K562 (cell line): ENCODE measurements at regions not wholly inside any gene's neighbourhood (a gene's known extent, or its start where the extent isn't known, plus 50 kb on each side); places are given as distances from the start of the nearest gene placed in this dataset.

Experiments
- ATAC-seq: fragments of 200-7000 bp; cut with Tn5 transposase; 3 replicates; pipeline ENCODE4 v1.9.1; 2020; ENCODE audit warnings: moderate library complexity
- BruUV-seq: library from RNA; stranded (reverse); fragments of 400-500 nt; replicated peaks from 2 replicates; lab custom pipeline; 2021; lab: Mats Ljungman, UMichigan
- CTCF ChIA-PET: fragments of 300-600 bp; formaldehyde crosslinking; extraction: SDS; loops from one replicate; lab custom pipeline; 2021; ENCODE audit warnings: low intra/inter-chr PET ratio; lab: Yijun Ruan, JAX
- POLR2A ChIA-PET: fragments of 300-600, 350-650 bp; sonication (Branson Sonifier 250); formaldehyde crosslinking; extraction: SDS; loops from one replicate; lab custom pipeline; 2021; ENCODE audit warnings: antibody characterized with exemption, inconsistent platforms; lab: Yijun Ruan, JAX
- DNase-seq, 4 experiments: peaks; one replicate each; pipeline versions ENCODE4 v3.0.0 to v3.0.0-alpha.2; 2011 to 2018; ENCODE audit warnings: low spot score in 3 of 4, mixed read lengths in 3 of 4; ENCODE audit errors: extremely low read depth in 1 of 4
- FAIRE-seq: peaks from 2 replicates; lab custom pipeline; 2011; peaks lifted over from hg19 to GRCh38; lab: Jason Lieb, UNC
- H2AFZ ChIP-seq: 2 replicates; pipeline ENCODE4 v1.6.0; 2011; ENCODE audit warnings: low read depth, low read length, control low read depth, inconsistent platforms
- H3K27ac ChIP-seq: fragments of 200-600 bp; 3 replicates; pipeline ENCODE4 v1.8.0; 2011; ENCODE audit warnings: low read depth, mild to moderate bottlenecking, control low read depth, inconsistent platforms, low read length, moderate library complexity, mixed read lengths; ENCODE audit errors: extremely low read depth
- H3K27me3 ChIP-seq, 2 experiments: fragments of 300-600 bp in 1 of 2; 2 replicates in 1 of 2; 3 replicates in 1 of 2; pipeline versions ENCODE4 v1.6.0 to v1.8.0; 2011; ENCODE audit warnings: inconsistent platforms in 2 of 2, low read length in 2 of 2, mild to moderate bottlenecking in 1 of 2, mixed read lengths in 1 of 2, moderate library complexity in 1 of 2; ENCODE audit not compliant: control insufficient read depth in 2 of 2, insufficient read depth in 2 of 2
- H3K36me3 ChIP-seq: fragments of 300-600 bp; 3 replicates; pipeline ENCODE4 v1.8.0; 2011; ENCODE audit warnings: mild to moderate bottlenecking, low read length, inconsistent platforms; ENCODE audit not compliant: control insufficient read depth, insufficient read depth
- H3K4me1 ChIP-seq, 2 experiments: fragments of 200-600 bp in 1 of 2; replicated peaks in 1 of 2; 2 replicates in 1 of 2; 3 replicates in 1 of 2; pipeline versions ENCODE4 v1.5.1 to v1.8.0; 2011; ENCODE audit warnings: inconsistent platforms in 2 of 2, low read length in 2 of 2, mild to moderate bottlenecking in 1 of 2, mixed read lengths in 1 of 2, moderate library complexity in 1 of 2; ENCODE audit not compliant: control insufficient read depth in 2 of 2, insufficient read depth in 2 of 2
- H3K4me2 ChIP-seq: 2 replicates; pipeline ENCODE4 v1.6.1; 2011; ENCODE audit warnings: low read length, control low read depth, inconsistent platforms, mixed read lengths; ENCODE audit not compliant: insufficient read depth
- H3K4me3 ChIP-seq: fragments of 200-600 bp; sonication (generic), shearing (Covaris generic); 2 replicates; pipeline ENCODE4 v1.5.1; 2016; ENCODE audit warnings: control low read depth, inconsistent platforms
- H3K79me2 ChIP-seq: fragments of 200-600 bp; 3 replicates; pipeline ENCODE4 v1.8.0; 2011; ENCODE audit warnings: low read length, inconsistent platforms; ENCODE audit not compliant: control insufficient read depth, insufficient read depth
- H3K9ac ChIP-seq, 2 experiments: 2 replicates each; pipeline versions ENCODE4 v1.6.0 to v1.6.1; 2011; ENCODE audit warnings: low read depth in 2 of 2, low read length in 2 of 2, control low read depth in 1 of 2, inconsistent platforms in 1 of 2, mild to moderate bottlenecking in 1 of 2, mixed read lengths in 1 of 2; ENCODE audit not compliant: insufficient read depth in 1 of 2
- H3K9me1 ChIP-seq: one replicate; pipeline ENCODE4 v1.6.0; 2011; ENCODE audit warnings: inconsistent platforms, mild to moderate bottlenecking, low read length, moderate library complexity; ENCODE audit not compliant: control insufficient read depth, insufficient read depth
- H3K9me3 ChIP-seq: replicated peaks from 2 replicates; pipeline ENCODE4 v1.5.1; 2011; ENCODE audit warnings: low read depth, low read length, inconsistent platforms; ENCODE audit not compliant: control insufficient read depth, insufficient read depth
- H4K20me1 ChIP-seq: replicated peaks from 2 replicates; pipeline ENCODE4 v1.6.1; 2011; ENCODE audit warnings: low read length, inconsistent platforms, mixed read lengths; ENCODE audit not compliant: control insufficient read depth, insufficient read depth
- FUS ChIP-seq: fragments of 200-400 bp; formaldehyde crosslinking; optimal IDR thresholded peaks from 2 replicates; pipeline ENCODE3; 2017; ENCODE audit warnings: low read depth, low read length
- HOXB6 ChIP-seq: fragments of 250-450 bp; sonication (Bioruptor Pico); IDR thresholded peaks from 2 replicates; pipeline ENCODE4 v1.5.1; 2022; ENCODE audit warnings: mild to moderate bottlenecking, borderline replicate concordance
- PCBP1 ChIP-seq: fragments of 200-400 bp; formaldehyde crosslinking; IDR thresholded peaks from 2 replicates; pipeline ENCODE4 v1.6.1; 2018; ENCODE audit warnings: mild to moderate bottlenecking, low read depth, low read length; ENCODE audit not compliant: poor library complexity, severe bottlenecking
- RNF219 ChIP-seq: fragments of 250-450 bp; sonication (Bioruptor Pico); IDR thresholded peaks from 2 replicates; pipeline ENCODE4 v1.5.0; 2022; ENCODE audit warnings: mild to moderate bottlenecking
- ZKSCAN8 ChIP-seq: fragments of 200-800 bp; sonication (Bioruptor generic); IDR thresholded peaks from 2 replicates; pipeline ENCODE4 v1.6.1; 2016; ENCODE audit warnings: missing genetic modification characterization, missing compliant biosample characterization
- ZSCAN32 ChIP-seq: fragments of 450-650 bp; formaldehyde crosslinking; IDR thresholded peaks from 2 replicates; pipeline ENCODE4 v1.4.0; 2020; ENCODE audit warnings: mild to moderate bottlenecking, moderate library complexity
- WGBS: fragments of 100-300 bp; shearing (Covaris generic); methylation state at CpG from one replicate; pipeline ENCODE4 v1.1.6; 2016; ENCODE audit warnings: low coverage, mixed read lengths; ENCODE audit not compliant: insufficient coverage; ENCODE audit errors: missing lambda C conversion rate; 5-methylcytosine and 5-hydroxymethylcytosine counted together
- in situ Hi-C: fragments of 300-500 bp; cut with MboI; formaldehyde crosslinking; loops from 4 replicates; pipeline ENCODE4 v1.15.0; 2018; ENCODE audit warnings: inconsistent platforms, mixed read lengths
- intact Hi-C: fragments of 100-400 bp; cut with micrococcal nuclease; formaldehyde crosslinking; loops from 2 replicates; pipeline ENCODE4 v1.14.2; 2022

GRCh38 chr2:6452702-6453481 lies 412.8 kb downstream of the CMPK2 start:
- no peaks in the 10 kb centered on the region for H3K9me1 ChIP-seq
- DNase-seq (no peak), ATAC-seq (no peak), FAIRE-seq (no peak)
- TF ChIP-seq PCBP1 (peak; percentile 41), HOXB6 (CRISPR knock-in tag) (no peak)
- H3K9me3 ChIP-seq = no peaks in the 10 kb centered on the region
- H3K9ac ChIP-seq = no peak overlapping the region
- intact Hi-C loops = no loop called here
- H3K27ac ChIP-seq = no peak overlapping the region
- in situ Hi-C loops = no loop called here
- no peaks in the 10 kb centered on the region for H3K4me1 ChIP-seq
- POLR2A ChIA-PET = no interaction called here
- no peaks in the 10 kb centered on the region for H3K36me3 ChIP-seq
- 0% methylated on average over 4 of the region's 4 CpGs for WGBS
- CTCF ChIA-PET = no interaction called here
- no peaks in the 10 kb centered on the region for H4K20me1 ChIP-seq
- no peak overlapping the region for H3K4me2 ChIP-seq
- H3K79me2 ChIP-seq = no peaks in the 10 kb centered on the region
- H3K27me3 ChIP-seq = no peaks in the 10 kb centered on the region
- H2AFZ ChIP-seq = no peak overlapping the region
- BruUV-seq = no TSS peak
- no peak overlapping the region for H3K4me3 ChIP-seq

- intact Hi-C loops = no loop called here
- H3K36me3 ChIP-seq = no peaks in the 10 kb centered on the region
- no peaks in the 10 kb centered on the region for H3K9me3 ChIP-seq
- no peaks in the 10 kb centered on the region for H3K79me2 ChIP-seq
- ATAC-seq (no peak), DNase-seq (no peak), FAIRE-seq (no peak)
- H3K27ac ChIP-seq = no peak overlapping the region
- H3K4me1 ChIP-seq = no peaks in the 10 kb centered on the region
- H3K9ac ChIP-seq = no peak overlapping the region
- no peak overlapping the region for H3K4me2 ChIP-seq
- WGBS = 0% methylated on average over 1 of the region's 1 CpG
- ChIA-PET POLR2A (no interaction called here), CTCF (no interaction called here)
- in situ Hi-C loops = no loop called here
- no peak overlapping the region for H3K4me3 ChIP-seq
- no peaks in the 10 kb centered on the region for H3K9me1 ChIP-seq
- H2AFZ ChIP-seq = no peak overlapping the region
- H3K27me3 ChIP-seq = no peaks in the 10 kb centered on the region
- no peaks in the 10 kb centered on the region for H4K20me1 ChIP-seq
- TF ChIP-seq ZKSCAN8 (no peak), RNF219 (no peak), FUS (no peak), ZSCAN32 (CRISPR knock-in tag) (no peak)
- BruUV-seq = no TSS peak
Observed at GRCh38 chr2:6454286-6454990, 411.3 kb downstream of the CMPK2 start.
